ENCODE measurements at regions not wholly inside any gene's neighbourhood (a gene's known extent, or its start where the extent isn't known, plus 50 kb on each side); places are given as distances from the start of the nearest gene placed in this dataset.

GRCh38 chr18:73895701-73896100, 251.9 kb downstream of the FBXO15 start:
- TF ChIP-seq POLR2A (IDR thresholded peaks at IDR 0.05) (no peak), POLR2AphosphoS5 (IDR thresholded peaks at IDR 0.05) (no peak), EP300 (IDR thresholded peaks at IDR 0.05) (no peak)
- TF ChIP-seq, protein P1, sequence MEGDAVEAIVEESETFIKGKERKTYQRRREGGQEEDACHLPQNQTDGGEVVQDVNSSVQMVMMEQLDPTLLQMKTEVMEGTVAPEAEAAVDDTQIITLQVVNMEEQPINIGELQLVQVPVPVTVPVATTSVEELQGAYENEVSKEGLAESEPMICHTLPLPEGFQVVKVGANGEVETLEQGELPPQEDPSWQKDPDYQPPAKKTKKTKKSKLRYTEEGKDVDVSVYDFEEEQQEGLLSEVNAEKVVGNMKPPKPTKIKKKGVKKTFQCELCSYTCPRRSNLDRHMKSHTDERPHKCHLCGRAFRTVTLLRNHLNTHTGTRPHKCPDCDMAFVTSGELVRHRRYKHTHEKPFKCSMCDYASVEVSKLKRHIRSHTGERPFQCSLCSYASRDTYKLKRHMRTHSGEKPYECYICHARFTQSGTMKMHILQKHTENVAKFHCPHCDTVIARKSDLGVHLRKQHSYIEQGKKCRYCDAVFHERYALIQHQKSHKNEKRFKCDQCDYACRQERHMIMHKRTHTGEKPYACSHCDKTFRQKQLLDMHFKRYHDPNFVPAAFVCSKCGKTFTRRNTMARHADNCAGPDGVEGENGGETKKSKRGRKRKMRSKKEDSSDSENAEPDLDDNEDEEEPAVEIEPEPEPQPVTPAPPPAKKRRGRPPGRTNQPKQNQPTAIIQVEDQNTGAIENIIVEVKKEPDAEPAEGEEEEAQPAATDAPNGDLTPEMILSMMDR (IDR thresholded peaks at IDR 0.05): no peak

All from gastroesophageal sphincter (tissue), 3 donors.